ENCODE measurements at regions not wholly inside any gene's neighbourhood (a gene's known extent, or its start where the extent isn't known, plus 50 kb on each side); places are given as distances from the start of the nearest gene placed in this dataset.

- no peak overlapping the region for H3K4me3 Mint-ChIP-seq
- no peak overlapping the region for H3K27ac Mint-ChIP-seq
- TF ChIP-seq CTCF (IDR thresholded peaks at IDR 0.05) = no peak
- no peaks in the 10 kb centered on the region for H3K27me3 Mint-ChIP-seq (ENCODE audit: insufficient read depth)
- no peaks in the 10 kb centered on the region for H3K9me3 Mint-ChIP-seq
- peaks cover 10% of the 10 kb centered on the region for H3K4me1 Mint-ChIP-seq (ENCODE audit: low read depth)
- no peaks in the 10 kb centered on the region for H3K36me3 Mint-ChIP-seq (ENCODE audit: low read depth)
- no peak for DNase-seq
These were observed 145.7 kb upstream of the AHR start for GRCh38 chr7:17152721-17153120.

- TF ChIP-seq CTCF (IDR thresholded peaks at IDR 0.05) = no peak
- no peak overlapping the region for H3K27ac Mint-ChIP-seq
- DNase-seq = no peak
- H3K27me3 Mint-ChIP-seq (ENCODE audit: insufficient read depth) = no peaks in the 10 kb centered on the region
- H3K4me3 Mint-ChIP-seq = no peak overlapping the region
- H3K9me3 Mint-ChIP-seq = no peaks in the 10 kb centered on the region
- no peaks in the 10 kb centered on the region for H3K36me3 Mint-ChIP-seq (ENCODE audit: low read depth)
- peaks cover 10% of the 10 kb centered on the region for H3K4me1 Mint-ChIP-seq (ENCODE audit: low read depth)
These were observed 144.9 kb upstream of the AHR start for GRCh38 chr7:17153536-17153935.

- peaks cover 10% of the 10 kb centered on the region for H3K4me1 Mint-ChIP-seq (ENCODE audit: low read depth)
- DNase-seq = no peak
- no peak for TF ChIP-seq CTCF (IDR thresholded peaks at IDR 0.05)
- no peaks in the 10 kb centered on the region for H3K9me3 Mint-ChIP-seq
- no peaks in the 10 kb centered on the region for H3K36me3 Mint-ChIP-seq (ENCODE audit: low read depth)
- H3K27me3 Mint-ChIP-seq (ENCODE audit: insufficient read depth) = no peaks in the 10 kb centered on the region
- no peak overlapping the region for H3K4me3 Mint-ChIP-seq
- H3K27ac Mint-ChIP-seq = no peak overlapping the region
These were observed 142.9 kb upstream of the AHR start for GRCh38 chr7:17155529-17155928.

- DNase-seq = no peak
- no peak for TF ChIP-seq CTCF (IDR thresholded peaks at IDR 0.05)
- Mint-ChIP-seq H3K9me3 (no peaks in the 10 kb centered on the region; the same call in 1 of the 2 replicates), H3K36me3 (ENCODE audit: low read depth) (no peaks in the 10 kb centered on the region), H3K4me1 (ENCODE audit: low read depth) (peaks cover 7% of the 10 kb centered on the region), H3K4me3 (no peak overlapping the region), H3K27ac (no peak overlapping the region), H3K27me3 (ENCODE audit: insufficient read depth) (no peaks in the 10 kb centered on the region)
These were observed 140.2 kb upstream of the AHR start for GRCh38 chr7:17158261-17158660.

- H3K9me3 Mint-ChIP-seq = no peaks in the 10 kb centered on the region; the same call in 1 of the 2 replicates
- H3K27ac Mint-ChIP-seq = no peak overlapping the region
- H3K36me3 Mint-ChIP-seq (ENCODE audit: low read depth) = no peaks in the 10 kb centered on the region
- TF ChIP-seq CTCF (IDR thresholded peaks at IDR 0.05) = no peak
- no peak overlapping the region for H3K4me3 Mint-ChIP-seq
- no peaks in the 10 kb centered on the region for H3K27me3 Mint-ChIP-seq (ENCODE audit: insufficient read depth)
- H3K4me1 Mint-ChIP-seq (ENCODE audit: low read depth) = no peaks in the 10 kb centered on the region
- no peak for DNase-seq
These were observed 138.9 kb upstream of the AHR start for GRCh38 chr7:17159500-17160037.
